PFSK-1 (cell line): ENCODE measurements at regions not wholly inside any gene's neighbourhood (a gene's known extent, or its start where the extent isn't known, plus 50 kb on each side); places are given as distances from the start of the nearest gene placed in this dataset.

Source experiments
- FOXP2 ChIP-seq: optimal IDR thresholded peaks from 2 replicates; pipeline ENCODE3; 2011; ENCODE audit warnings: borderline replicate concordance, control low read depth, inconsistent platforms; ENCODE audit not compliant: insufficient read depth; ENCODE audit errors: extremely low read length, extremely low read depth
- POLR2AphosphoS5 ChIP-seq: IDR thresholded peaks from 2 replicates; pipeline ENCODE4 v1.6.1; 2012; ENCODE audit warnings: low read depth, mild to moderate bottlenecking, control low read depth, low read length, moderate library complexity

- TF ChIP-seq FOXP2 (no peak), POLR2AphosphoS5 (no peak)
Observed at GRCh38 chr3:152097770-152098169, 171.0 kb upstream of the MBNL1 start.
